ENCODE measurements at regions not wholly inside any gene's neighbourhood (a gene's known extent, or its start where the extent isn't known, plus 50 kb on each side); places are given as distances from the start of the nearest gene placed in this dataset.
"Not testable (repeated sequence)": the region's sequence is repeated elsewhere in the genome, so short reads cannot be mapped to it uniquely, and the experiment has no call there.

DNA sequence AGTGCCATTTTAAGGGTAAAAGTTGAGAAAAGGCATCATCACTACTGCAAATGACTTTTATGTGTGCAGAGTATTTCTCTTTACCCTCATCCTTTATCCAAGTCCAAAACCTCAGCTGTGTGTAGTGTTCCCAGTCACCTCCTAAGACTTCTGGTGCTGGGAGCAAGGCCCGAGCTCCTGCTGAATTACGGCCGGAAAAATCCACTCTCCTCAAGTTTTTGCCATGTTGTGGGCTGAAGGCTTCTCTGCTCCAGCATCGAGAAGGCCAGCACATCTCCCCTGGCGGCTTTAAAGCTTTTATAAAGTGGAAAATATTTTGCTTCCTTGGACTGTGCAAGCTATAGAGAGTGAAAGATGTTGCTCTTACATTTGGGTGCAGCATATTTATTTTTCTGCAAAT lies 153.2 kb upstream of the THBS2 start:
- DNase-seq = no peak

DNA sequence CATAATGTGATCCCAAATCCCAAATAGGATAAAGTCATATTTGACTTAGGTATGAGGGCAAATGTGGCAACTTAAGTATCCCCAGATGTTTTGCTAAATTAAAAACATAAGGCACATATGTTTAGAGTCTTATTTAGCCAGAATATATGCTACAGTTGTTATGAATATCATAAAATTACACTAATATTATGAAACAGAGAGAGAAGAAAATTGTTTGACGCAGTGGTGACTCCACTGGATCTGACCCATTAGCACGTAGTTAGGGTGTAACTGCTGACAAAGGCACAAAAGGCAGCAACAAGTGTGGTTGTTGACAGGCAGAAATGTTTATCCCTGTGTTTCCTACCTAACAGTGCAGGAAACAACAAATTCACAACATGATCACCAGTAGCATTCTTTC lies 152.4 kb upstream of the THBS2 start:
- DNase-seq = peak; percentile 10

GRCh38 chr6:169404828-169405227 lies 151.2 kb upstream of the THBS2 start:
- no peak for DNase-seq

DNA sequence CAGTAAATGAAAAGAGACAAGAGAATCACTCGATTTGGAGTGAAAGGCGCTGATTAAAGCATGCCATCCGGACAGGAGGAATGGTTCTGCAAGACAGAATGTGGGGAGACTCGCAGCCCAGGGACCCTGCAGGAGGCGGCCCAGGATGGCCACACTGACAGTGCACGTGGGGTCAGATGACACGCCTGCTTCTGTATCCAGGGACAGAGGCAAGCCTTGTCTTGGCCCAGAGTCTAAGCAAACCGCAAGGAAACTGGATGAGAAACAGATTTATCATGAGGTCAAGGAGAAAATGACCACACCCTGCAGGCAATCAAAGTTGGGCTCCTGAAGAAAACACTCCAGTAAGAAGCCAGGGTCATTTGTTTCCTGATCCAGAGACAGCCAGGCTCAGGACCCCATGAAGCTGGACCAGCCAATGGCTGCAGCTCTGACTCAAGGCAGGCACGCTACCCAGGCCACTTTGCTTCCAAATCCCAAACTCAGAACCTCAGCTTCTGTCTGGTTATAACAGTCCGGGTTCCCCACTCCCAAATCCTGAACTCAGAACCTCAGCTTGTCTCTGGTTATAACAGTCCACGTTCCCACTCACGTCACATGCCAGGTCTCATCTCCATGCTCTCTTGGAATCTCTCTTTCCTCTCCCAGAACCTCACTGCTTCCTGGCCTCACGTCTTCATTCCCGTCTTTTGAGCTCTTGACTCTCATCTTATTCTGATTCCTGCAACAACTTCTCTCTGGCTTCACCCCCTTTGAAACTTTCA lies 144.9 kb upstream of the THBS2 start:
- no peak for DNase-seq

DNA sequence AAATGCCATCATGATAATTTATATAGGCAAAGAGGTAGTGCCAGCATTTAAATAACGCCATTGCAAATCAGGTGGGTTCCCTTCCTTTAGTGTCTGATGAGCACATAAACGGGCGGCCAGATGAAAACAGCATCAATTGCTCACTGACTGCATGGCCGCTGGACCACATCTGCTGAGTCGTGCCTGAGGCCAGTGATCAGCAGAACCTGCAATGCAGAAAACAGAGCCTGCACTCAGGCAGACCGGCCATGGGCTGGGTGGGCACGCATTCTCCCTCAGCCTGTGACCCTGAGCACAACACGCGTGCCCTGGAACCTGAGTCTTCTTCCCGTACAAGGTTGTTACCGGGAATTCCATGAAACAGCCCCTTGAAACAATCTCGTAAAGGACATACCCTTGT lies 144.0 kb upstream of the THBS2 start:
- no peak for DNase-seq

DNA sequence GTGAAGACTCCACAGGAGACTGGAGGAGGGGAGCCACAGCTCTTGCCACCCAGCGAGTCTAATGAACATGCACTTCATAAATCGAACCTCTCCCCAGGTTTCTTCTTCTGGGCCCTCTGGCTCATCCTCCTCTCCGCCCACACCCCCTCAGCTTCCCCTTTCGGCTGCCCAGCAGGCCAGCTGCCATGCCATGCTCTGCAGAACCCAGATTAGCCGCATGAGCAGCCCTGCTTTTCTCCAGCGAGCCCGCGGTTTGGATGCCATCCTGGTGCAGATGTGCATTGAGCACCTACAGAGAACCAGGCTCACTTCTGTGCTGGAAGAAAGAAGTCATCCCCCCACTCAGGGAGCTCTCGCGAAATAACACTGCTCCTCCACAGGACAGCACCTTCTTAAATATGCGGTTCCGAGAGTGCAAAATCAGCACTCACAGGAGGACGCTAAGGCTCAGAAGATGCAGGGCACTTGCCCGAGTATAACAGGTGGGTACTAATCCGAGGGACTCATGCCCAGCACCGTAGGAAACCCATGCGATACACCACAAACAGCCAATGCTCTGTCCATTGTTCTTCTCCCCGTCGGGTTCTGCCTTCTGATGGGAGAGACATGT lies 143.0 kb upstream of the THBS2 start:
- no peak for DNase-seq

DNA sequence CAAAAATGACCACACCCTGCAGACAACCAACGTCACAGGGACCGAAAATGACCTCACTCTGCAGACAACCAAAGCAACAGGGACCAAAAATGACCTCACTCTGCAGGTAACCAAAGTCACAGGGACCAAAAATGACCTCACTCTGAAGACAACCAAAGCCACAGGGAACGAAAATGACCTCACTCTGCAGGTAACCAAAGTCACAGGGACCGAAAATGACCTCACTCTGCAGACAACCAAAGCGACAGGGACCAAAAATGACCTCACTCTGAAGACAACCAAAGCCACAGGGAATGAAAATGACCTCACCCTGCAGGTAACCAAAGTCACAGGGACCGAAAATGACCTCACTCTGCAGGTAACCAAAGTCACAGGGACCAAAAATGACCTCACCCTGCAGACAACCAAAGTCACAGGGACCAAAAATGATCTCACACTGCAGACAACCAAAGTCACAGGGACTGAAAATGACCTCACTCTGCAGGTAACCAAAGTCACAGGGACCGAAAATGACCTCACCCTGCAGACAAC lies 142.4 kb upstream of the THBS2 start:
- DNase-seq = not testable (repeated sequence)

GRCh38 chr6:169395080-169395805 lies 141.6 kb upstream of the THBS2 start:
- no peak for DNase-seq

DNA sequence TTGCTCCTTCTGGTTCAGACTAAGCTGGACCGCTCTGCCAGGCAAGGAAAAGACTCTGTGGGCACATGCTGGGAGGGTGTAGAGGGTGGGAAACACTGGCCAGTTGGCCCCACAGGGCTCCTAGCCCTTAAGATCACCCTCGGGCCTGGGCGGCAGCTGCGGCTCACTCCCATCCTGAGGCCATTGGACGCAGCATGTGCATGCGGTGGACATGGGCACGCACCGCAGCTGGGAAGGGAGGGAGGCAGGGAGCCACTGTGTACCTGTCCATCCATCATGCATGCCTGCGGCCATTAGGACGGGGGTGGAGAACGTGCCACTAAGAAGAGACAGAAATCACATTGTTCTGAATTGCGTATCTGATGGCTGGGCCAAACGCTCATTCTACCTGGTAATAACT lies 140.1 kb upstream of the THBS2 start:
- DNase-seq = no peak

- DNase-seq = no peak
These were observed 137.9 kb upstream of the THBS2 start for GRCh38 chr6:169391473-169392071.

GRCh38 chr6:169388395-169389166 lies 134.9 kb upstream of the THBS2 start:
- peak; percentile 20 for DNase-seq

GRCh38 chr6:169387809-169388383 lies 134.2 kb upstream of the THBS2 start:
- DNase-seq = no peak

GRCh38 chr6:169386411-169387057 lies 132.9 kb upstream of the THBS2 start:
- peak; percentile 92 for DNase-seq

- no peak for DNase-seq
These were observed 131.7 kb upstream of the THBS2 start for GRCh38 chr6:169385237-169385880.

DNA sequence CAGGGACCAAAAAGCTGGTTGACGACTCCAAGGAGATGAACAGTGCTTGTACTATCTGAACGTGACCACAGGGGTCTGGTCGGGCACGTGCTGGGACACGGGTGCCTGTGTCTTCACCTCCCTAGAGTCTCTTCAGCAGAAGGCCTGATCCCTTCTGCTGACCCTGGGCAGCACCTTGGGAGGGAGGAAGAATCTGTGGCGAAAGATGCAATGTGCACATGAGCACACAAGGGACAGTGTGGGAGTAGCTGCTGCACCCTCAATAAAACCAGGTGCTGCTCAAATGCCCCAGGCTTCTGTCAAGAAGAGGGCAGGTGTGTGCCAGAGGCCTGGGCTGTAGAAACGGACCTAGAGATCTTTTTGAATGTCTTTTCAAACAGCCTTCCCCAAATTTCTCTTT lies 130.6 kb upstream of the THBS2 start:
- no peak for DNase-seq

- DNase-seq = no peak
These were observed 129.6 kb upstream of the THBS2 start for GRCh38 chr6:169383265-169383664.

DNA sequence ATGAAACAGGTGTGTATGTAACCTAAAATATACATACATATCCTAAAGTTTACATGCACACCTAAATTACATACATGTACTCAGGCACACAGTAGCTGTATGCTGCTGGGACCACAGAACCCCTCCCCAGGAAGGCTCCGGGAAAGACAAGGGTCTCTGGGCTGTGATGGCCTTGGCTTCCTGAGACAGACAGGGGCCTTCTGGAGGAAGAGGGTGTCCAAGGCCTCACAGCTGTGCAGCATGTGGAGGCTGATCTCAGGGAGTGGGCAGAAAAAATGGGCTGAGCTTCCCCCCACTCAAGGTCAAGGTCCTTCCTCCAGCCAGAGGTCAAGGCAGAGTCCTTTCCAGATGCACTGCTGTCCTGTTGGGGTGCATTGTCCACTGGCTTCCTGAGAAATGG lies 129.1 kb upstream of the THBS2 start:
- no peak for DNase-seq

GRCh38 chr6:169381988-169382387 lies 128.3 kb upstream of the THBS2 start:
- DNase-seq = no peak

- no peak for DNase-seq
These were observed 126.8 kb upstream of the THBS2 start for GRCh38 chr6:169380493-169380892.

- DNase-seq = no peak
These were observed 125.9 kb upstream of the THBS2 start for GRCh38 chr6:169379495-169380070.
